Endothelial cell (in vitro differentiated cells): ENCODE measurements at regions not wholly inside any gene's neighbourhood (a gene's known extent, or its start where the extent isn't known, plus 50 kb on each side); places are given as distances from the start of the nearest gene placed in this dataset.

Source experiments
- DNase-seq: peaks from one replicate; pipeline ENCODE4 v3.0.0; 2021; ENCODE audit warnings: low spot score
- H3K27ac Mint-ChIP-seq: one replicate; pipeline ENCODE4 v1.8.0; 2021; ENCODE audit warnings: mixed read lengths, inconsistent platforms; ENCODE audit not compliant: unreplicated experiment
- H3K27me3 Mint-ChIP-seq: one replicate; pipeline ENCODE4 v1.8.0; 2021; ENCODE audit warnings: mild to moderate bottlenecking, moderate library complexity, mixed read lengths, inconsistent platforms; ENCODE audit not compliant: unreplicated experiment
- H3K36me3 Mint-ChIP-seq: one replicate; pipeline ENCODE4 v1.8.0; 2021; ENCODE audit warnings: mild to moderate bottlenecking, low read depth, mixed read lengths, inconsistent platforms; ENCODE audit not compliant: unreplicated experiment
- H3K4me1 Mint-ChIP-seq: one replicate; pipeline ENCODE4 v1.8.0; 2021; ENCODE audit warnings: mild to moderate bottlenecking, mixed read lengths, inconsistent platforms; ENCODE audit not compliant: unreplicated experiment
- H3K4me3 Mint-ChIP-seq: one replicate; pipeline ENCODE4 v1.8.0; 2021; ENCODE audit warnings: mild to moderate bottlenecking, mixed read lengths, inconsistent platforms; ENCODE audit not compliant: unreplicated experiment
- H3K9me3 Mint-ChIP-seq: one replicate; pipeline ENCODE4 v1.8.0; 2021; ENCODE audit warnings: mixed read lengths, inconsistent platforms; ENCODE audit not compliant: unreplicated experiment
- CTCF ChIP-seq: fragments of 200-600 bp; sonication (generic); IDR thresholded peaks from one replicate; pipeline ENCODE4 v1.5.0; 2021; ENCODE audit warnings: antibody characterized with exemption; ENCODE audit not compliant: unreplicated experiment

DNA sequence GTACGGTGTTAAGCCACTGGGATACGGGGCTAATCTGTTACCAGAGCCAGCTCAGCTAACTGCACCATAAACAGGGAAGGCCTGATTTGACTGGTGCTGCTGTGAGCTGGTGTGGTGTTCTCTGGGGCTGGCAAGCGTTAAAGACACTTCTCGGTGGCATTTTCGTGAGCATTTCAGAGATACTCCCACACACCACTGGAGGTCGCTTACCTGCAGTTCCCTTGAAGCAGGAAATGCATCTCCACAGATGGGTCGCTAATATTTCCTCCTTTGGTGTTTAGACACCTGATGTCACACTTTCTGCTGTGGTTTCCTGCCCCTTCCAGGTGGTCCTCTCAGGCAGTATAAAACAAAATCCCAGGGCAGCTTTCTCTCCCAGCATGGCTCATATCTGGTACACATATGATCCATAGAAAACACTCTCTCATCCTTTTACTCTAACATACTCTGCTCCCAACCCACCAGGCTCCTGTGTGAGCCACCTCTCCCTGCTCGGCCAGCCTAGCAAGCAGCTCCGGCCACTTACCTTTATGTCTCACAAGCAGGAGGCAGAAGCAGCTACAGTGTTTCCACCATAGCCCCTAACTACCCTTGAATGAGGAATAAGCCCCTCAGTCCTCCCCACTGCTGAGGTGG, 129.9 kb upstream of the GRIN2B start:
- Mint-ChIP-seq H3K9me3 (no peaks in the 10 kb centered on the region), H3K27me3 (peaks cover 1% of the 10 kb centered on the region), H3K4me3 (no peak overlapping the region), H3K27ac (peak overlapping the region; percentile 23), H3K36me3 (no peaks in the 10 kb centered on the region), H3K4me1 (peaks cover 9% of the 10 kb centered on the region)
- peak; percentile 13 for TF ChIP-seq CTCF
- peak; percentile 36 for DNase-seq

DNA sequence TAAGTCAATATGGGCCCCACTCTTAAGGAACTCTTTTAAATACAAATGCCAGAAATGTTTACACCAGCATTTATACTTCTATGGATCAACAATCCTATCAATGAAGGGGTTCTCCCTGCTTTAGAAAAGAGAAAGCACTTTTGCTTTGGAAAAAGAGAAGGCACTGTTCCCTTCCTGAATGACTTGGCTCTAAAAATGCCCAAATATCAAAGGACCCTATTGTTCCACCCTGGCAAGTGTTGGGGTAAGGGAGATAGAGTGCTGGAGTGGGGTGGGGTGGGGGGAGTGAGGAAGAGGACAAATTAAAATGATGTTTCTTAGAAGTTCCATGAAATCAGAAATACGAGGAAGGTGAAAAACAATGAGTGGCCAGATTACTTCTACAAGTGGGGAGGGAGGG, 131.6 kb upstream of the GRIN2B start:
- DNase-seq: no peak
- Mint-ChIP-seq H3K36me3 (no peaks in the 10 kb centered on the region), H3K27ac (no peak overlapping the region), H3K4me3 (no peak overlapping the region), H3K9me3 (no peaks in the 10 kb centered on the region), H3K4me1 (peaks cover 9% of the 10 kb centered on the region), H3K27me3 (no peaks in the 10 kb centered on the region)
- no peak for TF ChIP-seq CTCF

DNA sequence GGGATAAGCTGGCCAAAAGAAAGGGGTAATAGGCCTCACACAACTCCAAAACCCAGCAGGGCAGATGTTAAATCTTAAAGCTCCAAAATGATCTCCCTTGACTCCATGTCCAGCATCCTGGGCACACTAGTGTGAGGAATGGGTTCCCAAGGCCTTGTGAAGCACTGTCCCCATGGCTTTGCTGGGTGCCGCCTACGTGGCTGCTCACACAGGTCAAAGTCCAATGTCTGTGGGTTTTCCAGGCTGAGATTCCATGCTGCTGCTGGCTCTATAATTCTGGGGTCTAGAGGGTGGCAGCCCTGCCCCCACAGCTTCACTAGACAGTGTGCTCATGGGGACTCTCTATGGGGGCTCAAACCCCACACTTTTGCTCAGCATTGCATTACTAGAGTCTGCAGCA, 145.3 kb upstream of the GRIN2B start:
- DNase-seq: no peak
- H3K27ac Mint-ChIP-seq: no peak overlapping the region
- no peaks in the 10 kb centered on the region for H3K4me1 Mint-ChIP-seq
- no peaks in the 10 kb centered on the region for H3K36me3 Mint-ChIP-seq
- no peak overlapping the region for H3K4me3 Mint-ChIP-seq
- H3K27me3 Mint-ChIP-seq: peaks cover 2% of the 10 kb centered on the region
- no peaks in the 10 kb centered on the region for H3K9me3 Mint-ChIP-seq
- TF ChIP-seq CTCF: no peak

- H3K27ac Mint-ChIP-seq: no peak overlapping the region
- no peak overlapping the region for H3K4me3 Mint-ChIP-seq
- H3K27me3 Mint-ChIP-seq: peaks cover 1% of the 10 kb centered on the region
- H3K4me1 Mint-ChIP-seq: no peaks in the 10 kb centered on the region
- H3K9me3 Mint-ChIP-seq: no peaks in the 10 kb centered on the region
- H3K36me3 Mint-ChIP-seq: no peaks in the 10 kb centered on the region
- no peak for TF ChIP-seq CTCF
- no peak for DNase-seq
These were observed 148.3 kb upstream of the GRIN2B start for GRCh38 chr12:14129611-14130195.

GRCh38 chr12:14135996-14136395, 154.6 kb upstream of the GRIN2B start:
- no peak for TF ChIP-seq CTCF
- Mint-ChIP-seq H3K4me1 (no peaks in the 10 kb centered on the region), H3K27ac (no peak overlapping the region), H3K27me3 (no peaks in the 10 kb centered on the region), H3K9me3 (no peaks in the 10 kb centered on the region), H3K36me3 (no peaks in the 10 kb centered on the region), H3K4me3 (no peak overlapping the region)
- DNase-seq: no peak
